ENCODE measurements at regions not wholly inside any gene's neighbourhood (a gene's known extent, or its start where the extent isn't known, plus 50 kb on each side); places are given as distances from the start of the nearest gene placed in this dataset.
A peak's percentile ranks its signal among the peaks of the same experiment; 100 is the strongest.

DNA sequence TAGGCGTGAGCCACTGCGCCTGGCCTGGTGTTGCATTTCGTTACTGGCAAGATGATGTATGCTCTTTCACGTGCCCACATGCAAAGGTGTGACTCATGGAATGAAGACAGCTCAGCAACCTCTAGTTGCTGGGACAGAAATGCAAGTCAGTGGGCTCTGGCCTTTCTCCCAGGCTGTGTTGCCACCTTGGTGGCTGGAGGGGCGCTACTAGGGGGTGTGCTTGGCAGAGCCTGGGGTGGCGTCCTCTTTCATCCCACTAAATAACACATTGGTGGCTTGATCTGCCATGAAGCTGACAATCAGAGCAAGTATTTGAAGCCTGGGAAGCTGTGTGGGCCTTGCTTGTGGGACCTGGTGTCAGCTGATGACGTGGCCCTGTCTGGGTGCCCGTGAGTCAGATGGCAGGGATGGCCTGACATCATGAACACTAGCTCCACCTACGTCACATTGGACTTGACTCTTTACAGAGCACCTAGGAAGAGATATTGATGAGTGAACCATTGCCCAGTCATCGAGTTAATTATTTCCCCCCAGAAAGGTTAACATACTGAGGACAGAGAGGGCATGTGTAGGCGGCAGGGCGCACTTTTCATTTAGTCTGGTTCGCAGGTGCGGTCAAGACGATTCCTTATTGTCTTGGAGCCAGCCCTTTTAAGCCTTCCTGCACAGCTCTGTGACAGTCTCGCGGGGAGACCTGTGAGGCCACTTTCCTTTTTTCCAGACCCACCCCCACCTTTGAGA is 154.2 kb downstream of the TM9SF2 start:
- peak overlapping the region; percentile 72 for H3K27ac Mint-ChIP-seq (ENCODE audit: unreplicated experiment)
- H3K4me1 Mint-ChIP-seq (ENCODE audit: low read depth) = peaks cover 43% of the 10 kb centered on the region
- no peaks in the 10 kb centered on the region for H3K36me3 Mint-ChIP-seq (ENCODE audit: low read depth)
- no peaks in the 10 kb centered on the region for H3K9me3 Mint-ChIP-seq (ENCODE audit: low read depth)
- no peak overlapping the region for H3K4me3 Mint-ChIP-seq (ENCODE audit: unreplicated experiment)
- H3K27me3 Mint-ChIP-seq (ENCODE audit: low read depth) = no peaks in the 10 kb centered on the region
- no peak for DNase-seq (ENCODE audit: low spot score)
- TF ChIP-seq, protein P1, sequence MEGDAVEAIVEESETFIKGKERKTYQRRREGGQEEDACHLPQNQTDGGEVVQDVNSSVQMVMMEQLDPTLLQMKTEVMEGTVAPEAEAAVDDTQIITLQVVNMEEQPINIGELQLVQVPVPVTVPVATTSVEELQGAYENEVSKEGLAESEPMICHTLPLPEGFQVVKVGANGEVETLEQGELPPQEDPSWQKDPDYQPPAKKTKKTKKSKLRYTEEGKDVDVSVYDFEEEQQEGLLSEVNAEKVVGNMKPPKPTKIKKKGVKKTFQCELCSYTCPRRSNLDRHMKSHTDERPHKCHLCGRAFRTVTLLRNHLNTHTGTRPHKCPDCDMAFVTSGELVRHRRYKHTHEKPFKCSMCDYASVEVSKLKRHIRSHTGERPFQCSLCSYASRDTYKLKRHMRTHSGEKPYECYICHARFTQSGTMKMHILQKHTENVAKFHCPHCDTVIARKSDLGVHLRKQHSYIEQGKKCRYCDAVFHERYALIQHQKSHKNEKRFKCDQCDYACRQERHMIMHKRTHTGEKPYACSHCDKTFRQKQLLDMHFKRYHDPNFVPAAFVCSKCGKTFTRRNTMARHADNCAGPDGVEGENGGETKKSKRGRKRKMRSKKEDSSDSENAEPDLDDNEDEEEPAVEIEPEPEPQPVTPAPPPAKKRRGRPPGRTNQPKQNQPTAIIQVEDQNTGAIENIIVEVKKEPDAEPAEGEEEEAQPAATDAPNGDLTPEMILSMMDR (IDR thresholded peaks at IDR 0.05) = no peak

DNA sequence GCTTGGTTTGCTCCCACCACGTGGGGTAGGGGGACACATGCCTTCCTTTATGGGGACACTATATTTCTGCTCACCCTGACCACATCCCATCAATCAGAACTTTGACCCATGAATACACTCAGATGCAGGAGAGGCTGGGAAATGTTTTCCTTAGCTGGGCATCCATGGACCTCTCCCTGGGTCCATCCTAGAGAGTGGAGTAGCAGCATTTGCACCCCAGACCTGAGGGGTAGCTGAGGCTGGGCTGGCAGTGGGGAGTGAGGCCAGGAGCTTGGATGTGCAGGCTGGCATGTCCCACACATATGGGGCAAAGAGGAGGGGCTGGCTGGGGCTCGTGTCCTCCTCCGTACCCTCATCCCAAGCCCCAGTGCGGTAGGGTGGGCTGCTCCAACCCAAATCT is 152.8 kb downstream of the TM9SF2 start:
- no peak overlapping the region for H3K4me3 Mint-ChIP-seq (ENCODE audit: unreplicated experiment)

DNA sequence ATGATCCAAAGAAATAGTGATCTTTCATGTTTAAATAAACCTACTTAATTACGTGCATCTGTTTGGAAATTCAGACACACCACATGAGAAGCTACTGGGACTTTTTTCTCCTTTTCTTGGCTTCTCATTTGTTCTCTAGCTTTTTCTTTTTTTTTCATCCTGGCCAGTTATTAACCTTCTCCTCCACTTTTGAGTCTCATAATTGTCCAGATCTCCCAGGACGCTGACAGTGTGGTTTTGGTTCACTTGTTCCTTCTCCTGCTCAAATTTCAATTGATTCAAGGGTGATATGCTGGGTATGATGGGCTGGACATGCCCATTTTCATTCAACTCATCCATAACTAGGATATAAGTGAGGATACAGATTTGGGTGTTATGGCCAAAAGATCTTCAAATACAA is 152.3 kb downstream of the TM9SF2 start:
- Mint-ChIP-seq H3K27ac (ENCODE audit: unreplicated experiment) (no peak overlapping the region), H3K27me3 (ENCODE audit: low read depth) (no peaks in the 10 kb centered on the region), H3K4me1 (ENCODE audit: low read depth) (peaks cover 38% of the 10 kb centered on the region), H3K9me3 (ENCODE audit: low read depth) (no peaks in the 10 kb centered on the region), H3K4me3 (ENCODE audit: unreplicated experiment) (no peak overlapping the region), H3K36me3 (ENCODE audit: low read depth) (no peaks in the 10 kb centered on the region)
- no peak for DNase-seq (ENCODE audit: low spot score)
- TF ChIP-seq, protein P1 (IDR thresholded peaks at IDR 0.05) = no peak

More for the DNA sequence above, 152.8 kb downstream of the TM9SF2 start:
- TF ChIP-seq, protein P1 (IDR thresholded peaks at IDR 0.05) = no peak
- H3K4me1 Mint-ChIP-seq (ENCODE audit: low read depth) = peaks cover 41% of the 10 kb centered on the region
- H3K27ac Mint-ChIP-seq (ENCODE audit: unreplicated experiment) = no peak overlapping the region
- no peaks in the 10 kb centered on the region for H3K27me3 Mint-ChIP-seq (ENCODE audit: low read depth)
- no peaks in the 10 kb centered on the region for H3K36me3 Mint-ChIP-seq (ENCODE audit: low read depth)
- no peak for DNase-seq (ENCODE audit: low spot score)
- no peaks in the 10 kb centered on the region for H3K9me3 Mint-ChIP-seq (ENCODE audit: low read depth)

DNA sequence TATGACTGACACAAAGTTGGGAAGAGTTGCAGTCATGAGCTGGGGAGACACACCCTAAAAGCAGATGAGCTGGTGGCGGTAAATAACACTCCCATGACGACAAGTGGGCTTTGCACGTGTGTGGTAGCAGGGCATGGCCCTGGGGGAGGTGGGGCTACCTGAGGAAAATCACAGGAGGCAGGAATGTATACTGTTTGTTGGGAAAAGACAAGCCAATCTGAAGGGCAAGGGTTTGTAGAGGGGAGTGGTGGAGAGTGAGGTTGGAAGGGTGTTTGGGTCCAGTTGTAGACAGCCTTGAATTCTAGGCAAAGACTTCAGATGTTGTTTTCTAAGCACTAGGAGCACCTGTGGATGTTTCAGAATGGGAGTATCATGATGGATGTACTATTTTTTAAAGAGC is 151.6 kb downstream of the TM9SF2 start:
- H3K27me3 Mint-ChIP-seq (ENCODE audit: low read depth) = no peaks in the 10 kb centered on the region
- peaks cover 32% of the 10 kb centered on the region for H3K4me1 Mint-ChIP-seq (ENCODE audit: low read depth)
- TF ChIP-seq, protein P1 (IDR thresholded peaks at IDR 0.05) = no peak
- H3K27ac Mint-ChIP-seq (ENCODE audit: unreplicated experiment) = no peak overlapping the region
- H3K4me3 Mint-ChIP-seq (ENCODE audit: unreplicated experiment) = no peak overlapping the region
- no peaks in the 10 kb centered on the region for H3K36me3 Mint-ChIP-seq (ENCODE audit: low read depth)
- no peak for DNase-seq (ENCODE audit: low spot score)
- no peaks in the 10 kb centered on the region for H3K9me3 Mint-ChIP-seq (ENCODE audit: low read depth)

DNA sequence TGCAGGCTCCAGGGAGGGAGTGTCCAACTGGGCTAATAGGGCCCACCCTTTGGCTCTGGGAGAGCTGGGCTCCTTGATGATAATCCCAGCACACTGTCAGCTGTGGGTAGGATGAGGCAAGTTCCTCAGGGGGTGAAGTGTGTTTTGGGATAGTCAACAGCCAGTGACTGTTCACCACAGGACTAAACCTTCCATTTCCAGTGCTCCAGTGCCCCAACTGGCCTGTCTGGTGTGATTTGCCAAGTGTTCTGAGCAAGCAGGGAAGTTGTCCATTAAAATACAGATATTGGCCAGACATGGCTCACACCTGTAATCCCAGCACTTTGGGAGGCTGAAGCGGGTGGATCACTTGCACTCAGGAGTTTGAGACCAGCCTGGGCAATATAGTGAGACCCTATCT is 150.9 kb downstream of the TM9SF2 start:
- no peaks in the 10 kb centered on the region for H3K36me3 Mint-ChIP-seq (ENCODE audit: low read depth)

More for the DNA sequence above, 150.9 kb downstream of the TM9SF2 start:
- TF ChIP-seq, protein P1 (IDR thresholded peaks at IDR 0.05) = no peak
- Mint-ChIP-seq H3K9me3 (ENCODE audit: low read depth) (no peaks in the 10 kb centered on the region), H3K4me3 (ENCODE audit: unreplicated experiment) (no peak overlapping the region), H3K4me1 (ENCODE audit: low read depth) (peaks cover 33% of the 10 kb centered on the region), H3K27ac (ENCODE audit: unreplicated experiment) (no peak overlapping the region), H3K27me3 (ENCODE audit: low read depth) (no peaks in the 10 kb centered on the region)
- no peak for DNase-seq (ENCODE audit: low spot score)
